ENCODE measurements at regions not wholly inside any gene's neighbourhood (a gene's known extent, or its start where the extent isn't known, plus 50 kb on each side); places are given as distances from the start of the nearest gene placed in this dataset.
"Not testable (repeated sequence)": the region's sequence is repeated elsewhere in the genome, so short reads cannot be mapped to it uniquely, and the experiment has no call there.

DNA sequence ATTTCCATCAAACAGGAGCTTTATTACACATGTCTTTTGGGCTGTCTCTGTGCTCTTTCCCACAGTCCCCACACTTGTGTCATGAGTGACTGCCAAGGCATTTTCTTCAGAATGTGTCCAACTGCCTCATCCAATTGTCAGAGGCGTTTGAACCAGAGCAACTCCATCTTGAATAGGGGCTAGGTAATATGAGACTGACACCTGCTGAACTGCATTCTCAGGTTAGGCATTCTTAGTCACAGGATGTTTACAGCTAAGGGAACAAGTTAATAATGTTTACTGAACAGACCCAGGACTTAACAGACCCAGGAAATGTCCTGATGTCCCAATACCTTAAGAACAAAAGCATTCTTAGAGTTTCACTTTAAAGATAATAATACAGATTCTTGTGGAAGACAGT lies 595.5 kb downstream of the REEP3 start:
- DNase-seq, result no peak

DNA sequence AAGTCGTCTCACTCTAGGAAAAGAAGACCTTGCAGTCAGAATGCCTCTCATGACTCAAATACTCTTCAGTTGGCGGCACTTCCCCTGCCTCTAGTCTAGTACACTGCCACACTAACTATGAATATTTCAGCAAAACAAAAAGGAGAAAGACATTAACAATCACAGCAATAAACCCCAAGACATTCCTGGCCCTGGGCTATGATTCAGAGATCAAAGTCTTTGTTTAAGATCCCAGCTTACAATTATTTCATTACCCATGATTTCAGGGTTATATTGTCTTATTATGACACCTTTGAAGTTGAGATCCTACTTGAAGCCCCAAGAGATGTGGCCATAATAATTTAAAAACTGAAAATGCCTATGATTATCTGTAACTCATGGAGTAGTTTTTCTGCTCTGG lies 597.5 kb downstream of the REEP3 start:
- no peak for DNase-seq

DNA sequence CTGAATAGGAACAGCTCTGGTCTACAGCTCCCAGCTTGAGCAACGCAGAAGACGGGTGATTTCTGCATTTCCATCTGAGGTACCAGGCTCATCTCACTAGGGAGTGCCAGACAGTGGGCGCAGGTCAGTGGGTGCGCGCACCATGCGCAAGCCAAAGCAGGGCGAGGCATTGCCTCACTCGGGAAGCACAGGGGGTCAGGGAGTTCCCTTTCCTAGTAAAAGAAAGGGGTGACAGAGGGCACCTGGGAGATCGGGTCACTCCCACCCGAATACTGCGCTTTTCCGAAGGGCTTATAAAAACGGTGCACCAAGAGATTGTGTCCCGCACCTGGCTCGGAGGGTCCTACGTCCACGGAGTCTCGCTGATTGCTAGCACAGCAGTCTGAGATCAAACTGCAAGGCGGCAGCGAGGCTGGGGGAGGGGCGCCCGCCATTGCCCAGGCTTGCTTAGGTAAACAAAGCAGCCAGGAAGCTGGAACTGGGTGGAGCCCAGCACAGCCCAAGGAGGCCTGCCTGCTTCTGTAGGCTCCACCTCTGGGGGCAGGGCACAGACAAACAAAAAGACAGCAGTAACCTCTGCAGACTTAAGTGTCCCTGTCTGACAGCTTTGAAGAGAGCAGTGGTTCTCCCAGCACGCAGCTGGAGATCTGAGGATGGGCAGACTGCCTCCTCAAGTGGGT lies 599.2 kb downstream of the REEP3 start:
- DNase-seq, result not testable (repeated sequence)

DNA sequence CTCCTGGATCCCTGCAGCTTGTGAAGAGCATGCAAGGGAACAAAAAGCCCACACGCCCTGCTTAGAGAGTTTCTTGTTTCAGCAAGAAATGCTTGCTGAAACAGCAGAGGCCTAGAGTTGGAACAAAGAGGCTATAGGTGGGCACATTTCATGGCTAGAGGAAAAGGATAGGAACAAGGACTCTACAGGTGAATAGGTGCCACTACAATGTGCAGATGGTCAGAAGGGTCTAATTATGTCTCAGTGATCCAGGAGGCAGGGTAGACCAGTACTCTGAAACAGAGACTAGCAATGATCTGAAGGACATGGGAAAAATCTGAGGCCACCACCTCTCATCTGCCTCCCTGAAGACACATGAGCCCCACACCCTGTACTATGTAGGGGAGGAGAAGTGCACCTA lies 609.0 kb downstream of the REEP3 start:
- no peak for DNase-seq

DNA sequence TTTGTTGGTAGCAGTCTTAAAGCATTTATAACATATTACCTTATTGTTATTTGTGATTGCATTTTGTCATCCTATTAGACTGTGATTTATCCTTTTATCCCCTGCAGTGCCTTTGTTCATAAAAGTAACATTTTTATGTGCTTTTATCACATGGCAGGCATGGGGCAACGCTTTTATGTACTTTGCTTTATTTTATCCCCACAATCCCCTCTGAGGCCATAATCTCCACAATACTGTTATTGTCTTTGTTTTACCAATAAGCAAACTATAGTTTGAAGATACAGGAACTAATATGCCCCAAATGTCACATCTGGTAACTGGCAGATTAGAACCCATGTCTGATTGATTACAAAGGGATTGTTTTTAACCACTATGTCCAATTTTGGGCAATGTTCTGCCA lies 613.5 kb downstream of the REEP3 start:
- DNase-seq, result no peak

DNA sequence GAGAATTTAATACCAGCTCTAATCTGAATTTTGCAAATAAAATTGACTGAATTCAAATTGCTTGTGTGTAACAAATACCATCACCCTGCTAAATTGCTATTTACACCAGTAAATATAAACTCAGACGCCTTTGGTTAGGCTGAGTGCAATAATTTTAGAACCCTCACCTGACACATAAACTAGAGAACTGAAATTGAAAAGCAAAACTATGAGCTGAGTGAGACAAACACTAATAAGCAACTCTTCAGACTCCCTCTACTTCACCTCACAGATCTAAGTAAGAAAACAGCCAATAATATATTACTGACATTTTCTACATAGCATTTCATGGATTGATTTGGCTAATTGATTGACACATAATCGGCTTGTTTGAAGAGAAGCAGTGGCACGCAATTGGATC lies 621.2 kb downstream of the REEP3 start:
- DNase-seq, result no peak

DNA sequence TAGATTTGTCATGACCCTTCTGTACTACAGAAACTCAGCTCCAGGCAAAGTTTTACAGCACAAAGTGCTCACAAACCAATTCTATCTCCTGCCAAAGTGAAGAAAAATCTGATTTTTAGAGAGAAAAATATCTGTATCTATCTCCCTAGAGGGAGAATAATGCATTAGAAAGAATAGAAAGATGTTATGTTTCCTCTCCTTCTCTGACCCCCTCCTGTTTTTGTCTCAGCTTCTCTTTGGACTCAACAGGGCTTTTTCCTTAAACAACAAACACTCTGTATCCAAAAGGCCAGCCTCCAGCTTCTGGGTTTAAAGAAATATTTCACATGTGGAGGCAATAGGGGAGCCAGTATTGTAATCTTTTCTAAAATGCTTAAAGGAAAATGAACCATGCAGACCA lies 627.4 kb downstream of the REEP3 start:
- no peak for DNase-seq

DNA sequence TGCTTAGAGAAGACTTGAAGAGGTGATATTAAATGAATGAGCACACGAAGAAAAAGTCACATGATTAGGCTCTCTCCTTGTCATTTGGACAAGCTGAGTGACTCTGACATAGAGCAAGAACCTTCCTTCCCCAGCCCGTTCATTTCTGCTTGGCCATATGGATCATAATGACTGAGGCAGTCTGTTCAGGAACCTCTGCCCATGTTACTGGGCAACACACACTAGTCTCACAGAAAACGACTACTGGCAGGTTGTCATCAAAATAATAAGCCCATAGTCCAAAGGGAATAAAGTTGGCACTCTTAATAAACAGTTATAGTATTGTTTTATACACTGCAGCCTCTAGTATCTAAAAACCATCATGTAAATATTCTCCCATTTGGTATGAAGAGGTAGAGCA lies 635.0 kb downstream of the REEP3 start:
- DNase-seq, result no peak

DNA sequence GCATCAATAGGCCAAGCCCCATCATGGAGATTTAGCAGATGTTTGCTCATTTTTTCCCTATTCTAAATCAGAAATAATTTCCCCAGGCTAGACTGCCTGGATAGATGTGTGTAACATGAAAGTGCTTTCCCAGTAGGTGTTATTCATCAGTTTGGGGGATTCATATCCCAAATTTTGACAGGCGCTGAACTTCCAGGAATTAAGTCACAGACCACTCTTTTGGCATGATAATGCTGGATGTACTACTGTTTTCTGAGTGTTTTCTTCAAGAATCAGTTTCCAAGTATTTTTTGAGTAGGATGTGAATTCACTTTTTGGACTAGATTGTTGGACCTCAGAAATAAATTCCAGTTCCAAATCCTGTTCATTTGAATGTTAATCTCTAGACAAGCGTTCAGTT lies 637.4 kb downstream of the REEP3 start:
- DNase-seq, result no peak

DNA sequence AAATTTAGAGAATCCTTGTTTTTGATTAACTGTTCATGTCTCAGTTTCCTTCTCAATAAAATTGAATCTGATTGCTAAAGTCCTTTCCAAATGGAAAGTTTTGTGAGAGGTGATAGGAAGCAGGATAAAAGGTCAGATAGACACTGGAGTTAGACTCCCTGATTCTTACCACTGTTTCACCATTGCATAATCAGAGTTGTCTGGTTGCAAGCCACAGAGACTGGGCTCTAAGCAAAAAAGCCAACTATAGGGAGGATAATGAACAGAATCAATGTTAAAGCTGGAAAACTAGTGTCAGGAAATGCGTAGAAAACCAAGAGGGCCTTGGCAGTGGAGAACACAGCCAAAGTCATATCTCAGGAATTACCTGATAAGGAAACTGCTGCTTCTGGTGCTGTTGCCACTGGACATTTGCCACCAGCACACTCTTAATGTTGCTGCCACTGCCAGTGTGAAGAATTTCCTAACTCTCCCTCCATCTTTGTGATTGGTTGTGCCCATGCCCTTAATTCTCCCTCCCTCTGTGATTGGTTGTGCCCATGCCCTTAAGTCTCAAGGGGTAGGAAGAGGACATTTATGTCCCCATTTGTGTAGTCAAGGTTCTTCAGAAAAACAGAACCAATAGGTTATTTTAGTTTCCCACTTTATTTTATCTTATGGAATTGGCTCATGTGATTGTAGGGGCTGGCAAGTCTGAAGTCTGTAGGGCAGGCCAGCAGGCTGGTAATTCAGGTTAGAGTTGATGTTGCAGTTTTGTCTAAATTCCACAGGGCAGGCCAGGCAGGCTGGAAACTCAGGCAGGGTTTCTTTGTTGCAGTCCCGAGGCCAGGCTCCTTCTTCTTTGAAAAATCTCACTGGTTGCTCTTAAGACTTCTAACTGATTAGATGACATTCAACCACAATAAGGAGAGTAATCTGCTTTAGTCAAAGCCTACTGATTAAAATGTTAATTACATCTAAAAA lies 639.0 kb downstream of the REEP3 start:
- DNase-seq, result no peak

DNA sequence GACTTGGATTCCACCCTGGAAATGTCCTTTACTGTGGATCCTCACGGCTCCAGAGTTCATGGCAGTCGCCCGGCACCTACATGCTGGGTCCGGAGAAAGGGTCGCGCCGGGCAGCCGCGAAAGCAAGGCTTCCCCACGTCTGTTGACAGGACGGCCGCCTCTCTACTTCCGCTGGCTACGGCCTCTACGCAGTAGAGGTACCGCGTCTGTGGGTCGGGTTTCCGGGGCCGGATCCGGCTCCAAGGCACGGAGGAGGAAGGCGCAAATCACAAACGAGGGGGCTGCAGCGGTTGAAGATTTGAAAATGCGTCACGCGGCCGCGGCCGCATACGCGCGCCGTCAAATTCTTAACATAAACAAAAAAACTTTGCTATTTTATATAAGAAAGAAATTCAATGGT lies 649.6 kb downstream of the REEP3 start:
- no peak for DNase-seq

DNA sequence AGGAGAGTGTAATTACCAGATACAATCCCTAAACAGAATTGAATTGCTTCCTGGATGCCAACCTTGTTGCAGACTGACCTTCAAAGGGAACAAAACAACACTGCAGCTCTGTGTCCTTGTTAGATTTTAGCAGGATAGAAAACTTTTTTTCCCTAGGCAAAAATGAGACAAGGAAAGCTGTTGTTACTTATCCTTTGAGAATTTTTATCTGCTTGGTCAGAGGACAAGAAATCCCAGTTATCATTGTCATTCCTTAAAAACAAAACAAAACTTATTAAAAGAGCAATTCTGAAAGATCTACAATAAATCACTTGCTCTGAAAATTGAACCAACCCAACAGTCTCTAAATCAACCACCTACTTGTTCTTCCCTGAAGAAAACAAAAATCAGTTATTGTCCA lies 652.6 kb downstream of the REEP3 start:
- DNase-seq, result no peak

DNA sequence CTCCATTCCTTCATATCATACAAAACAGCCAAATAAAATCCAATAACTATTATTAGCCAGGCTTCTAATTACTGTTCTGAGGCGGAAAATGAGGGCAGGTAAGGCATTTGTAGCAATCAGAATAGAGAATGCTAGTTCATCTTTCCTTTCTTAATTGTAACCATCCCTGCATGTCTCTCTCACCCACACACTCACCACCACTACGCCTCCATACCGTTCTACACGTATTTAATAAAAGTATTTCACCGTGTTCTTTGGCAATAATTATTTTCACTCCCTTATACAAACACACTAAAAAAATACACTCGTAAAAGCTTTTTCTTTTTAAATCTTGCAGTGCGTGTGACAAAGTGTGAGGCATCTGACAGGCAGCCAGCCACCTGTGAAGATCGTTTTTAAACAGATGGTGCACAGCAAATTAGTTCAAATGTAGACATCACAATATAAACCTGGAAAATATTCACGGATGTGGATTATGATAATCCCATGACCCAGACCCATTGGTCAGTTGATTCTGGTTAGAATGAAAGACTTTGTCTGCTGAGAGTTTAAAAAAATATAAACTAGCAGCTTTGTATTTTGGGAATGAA lies 653.6 kb downstream of the REEP3 start:
- DNase-seq, result no peak

DNA sequence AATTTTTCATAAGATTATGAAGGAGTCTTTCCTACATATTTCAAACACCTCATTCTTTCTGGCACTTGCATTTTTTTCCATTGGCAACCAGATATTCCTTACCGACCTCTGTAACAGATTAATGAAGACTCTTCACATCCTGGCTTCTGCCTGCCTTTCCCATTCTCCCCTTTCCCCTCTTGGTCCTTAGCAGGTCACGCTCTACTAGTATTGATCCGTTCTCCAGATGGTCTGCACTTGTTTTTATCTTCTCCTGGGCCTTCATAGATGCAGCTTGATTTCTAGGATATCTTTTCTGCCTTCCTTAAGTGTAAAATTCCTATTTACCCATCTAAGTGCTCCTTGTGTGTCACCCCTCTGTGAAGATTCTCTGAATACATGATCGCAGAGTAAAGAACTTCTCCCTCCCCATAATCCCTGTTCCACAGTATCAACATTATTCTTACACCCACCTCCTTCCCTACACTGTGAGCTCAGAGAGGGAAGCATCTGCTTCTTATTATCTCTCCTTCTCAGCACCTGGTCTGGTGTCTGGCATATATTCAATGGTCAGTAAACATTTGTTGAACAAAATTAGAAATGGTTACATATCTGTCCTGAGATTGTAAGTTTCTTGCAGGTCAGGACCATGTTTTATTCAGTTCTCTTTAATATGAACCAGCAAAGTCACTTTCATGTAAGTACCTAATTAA lies 654.2 kb downstream of the REEP3 start:
- DNase-seq, result no peak

DNA sequence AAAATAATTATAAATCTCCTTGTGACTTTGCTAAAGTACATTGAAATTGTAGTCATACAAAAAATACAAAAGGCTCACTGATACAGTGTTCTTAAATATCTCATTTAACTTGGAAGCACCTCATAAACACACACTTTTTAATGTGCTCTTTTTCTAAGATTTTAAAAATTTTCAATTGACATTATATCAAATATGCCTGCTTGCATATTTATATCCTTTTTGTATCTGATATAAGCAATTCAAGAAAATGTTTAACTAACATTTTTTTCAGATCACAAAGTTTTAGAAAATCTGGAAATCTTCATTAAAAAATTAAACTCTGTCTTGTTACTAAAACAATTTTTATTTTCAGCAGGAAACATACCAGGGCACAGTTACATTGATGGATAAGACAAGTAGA lies 661.5 kb downstream of the REEP3 start:
- DNase-seq, result no peak

DNA sequence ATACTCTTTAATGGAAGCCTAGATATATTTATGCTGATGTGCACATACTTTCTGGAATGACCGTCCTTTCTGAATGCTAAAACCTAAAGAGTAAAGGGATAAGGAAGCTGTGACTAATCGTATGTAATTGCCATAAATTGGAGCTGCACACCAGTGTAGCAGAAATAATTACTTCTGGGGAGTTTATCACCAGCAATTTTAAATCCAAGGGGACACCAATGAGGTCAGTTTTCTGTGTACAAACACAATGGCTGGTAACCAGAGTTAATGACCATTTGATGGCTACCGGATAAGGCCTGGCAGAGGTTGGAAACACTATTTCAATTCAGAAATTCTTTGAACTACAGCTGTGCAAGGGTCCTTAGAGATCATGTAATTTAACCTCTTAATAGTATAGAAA lies 670.1 kb downstream of the REEP3 start:
- no peak for DNase-seq

DNA sequence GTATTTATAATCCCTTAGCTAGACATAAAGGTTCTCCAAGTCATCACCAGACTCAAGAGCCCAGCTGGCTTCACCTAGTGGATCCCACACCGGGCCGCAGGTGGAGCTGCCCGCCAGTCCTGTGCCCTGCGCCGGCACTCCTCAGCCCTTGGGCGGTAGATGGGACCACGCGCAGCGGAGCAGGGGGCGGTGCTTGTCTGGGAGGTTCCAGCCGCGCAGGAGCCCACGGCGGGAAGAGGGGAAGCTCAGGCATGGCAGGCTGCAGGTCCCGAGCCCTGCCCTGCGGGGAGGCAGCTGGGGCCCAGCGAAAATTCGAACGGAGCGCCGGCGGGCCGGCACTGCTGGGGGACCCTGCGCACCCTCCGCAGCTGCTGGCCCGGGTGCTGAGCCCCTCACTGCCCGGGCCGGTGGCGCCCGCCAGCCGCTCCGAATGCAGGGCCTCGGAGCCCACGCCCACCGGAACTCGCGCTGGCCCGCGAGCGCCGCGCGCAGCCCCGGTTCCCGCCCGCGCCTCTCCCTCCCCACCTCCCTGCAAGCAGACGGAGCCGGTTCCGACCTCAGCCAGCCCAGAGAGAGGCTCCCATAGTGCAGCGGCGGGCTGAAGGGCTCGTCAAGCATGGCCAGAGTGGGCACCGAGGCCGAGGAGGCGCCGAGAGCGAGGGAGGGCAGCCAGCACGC lies 675.6 kb downstream of the REEP3 start:
- DNase-seq, result no peak

DNA sequence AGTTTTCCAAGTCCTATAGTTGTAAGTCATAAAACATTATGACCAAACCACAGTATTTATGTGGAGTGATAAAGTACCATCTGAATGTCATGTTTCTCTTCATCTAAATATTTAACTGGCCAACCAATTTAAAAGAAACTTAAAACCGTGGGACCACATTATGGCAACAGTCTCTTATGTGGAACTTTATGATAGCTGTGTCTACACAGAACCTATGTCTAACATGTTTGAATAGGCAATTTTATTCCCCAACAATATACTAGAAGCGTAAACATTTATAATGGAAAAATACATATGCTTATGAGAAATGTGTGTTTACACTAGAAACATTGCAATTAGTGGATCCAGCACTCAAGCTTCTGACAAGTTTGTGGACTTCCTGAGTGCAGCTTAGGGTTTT lies 680.7 kb downstream of the REEP3 start:
- DNase-seq, result no peak

DNA sequence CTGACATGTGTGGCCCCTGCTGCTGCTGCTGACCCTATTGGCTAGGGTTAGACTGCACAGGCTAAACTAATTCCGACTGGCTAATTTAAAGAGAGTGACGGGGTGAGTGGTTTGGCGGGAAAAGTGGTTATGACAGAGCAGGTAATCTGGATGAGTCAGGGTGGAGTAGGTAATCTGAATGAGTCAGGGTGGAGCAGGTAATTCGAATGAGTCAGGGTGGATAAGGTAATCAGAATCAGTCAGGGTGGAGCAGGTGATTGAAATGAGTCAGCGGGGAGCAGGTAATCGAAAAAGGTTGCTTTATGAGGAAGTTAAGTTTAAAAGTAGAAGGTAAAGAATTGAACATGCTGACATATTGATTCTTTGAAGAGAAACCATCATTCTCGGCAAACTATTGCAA lies 683.3 kb downstream of the REEP3 start:
- DNase-seq, result not testable (repeated sequence)

DNA sequence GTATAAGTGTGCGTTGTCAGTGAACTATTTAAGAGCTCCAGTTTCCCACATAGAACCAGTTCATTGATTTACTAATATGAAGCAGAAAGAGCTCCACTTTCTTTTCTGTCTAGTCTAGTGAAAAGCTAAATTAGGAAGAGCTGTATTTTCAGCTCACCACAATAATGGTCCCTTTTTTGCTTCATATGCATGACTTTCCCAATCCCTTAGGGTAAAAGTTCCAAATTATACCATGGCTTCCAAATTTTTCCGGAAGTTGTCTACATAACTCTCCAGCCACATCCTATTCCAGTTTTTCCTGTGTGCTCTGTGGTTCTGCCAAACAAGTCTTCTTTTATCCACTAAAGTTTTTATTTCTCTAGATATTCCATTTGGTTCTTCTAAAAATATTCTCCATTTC lies 685.2 kb downstream of the REEP3 start:
- no peak for DNase-seq

DNA sequence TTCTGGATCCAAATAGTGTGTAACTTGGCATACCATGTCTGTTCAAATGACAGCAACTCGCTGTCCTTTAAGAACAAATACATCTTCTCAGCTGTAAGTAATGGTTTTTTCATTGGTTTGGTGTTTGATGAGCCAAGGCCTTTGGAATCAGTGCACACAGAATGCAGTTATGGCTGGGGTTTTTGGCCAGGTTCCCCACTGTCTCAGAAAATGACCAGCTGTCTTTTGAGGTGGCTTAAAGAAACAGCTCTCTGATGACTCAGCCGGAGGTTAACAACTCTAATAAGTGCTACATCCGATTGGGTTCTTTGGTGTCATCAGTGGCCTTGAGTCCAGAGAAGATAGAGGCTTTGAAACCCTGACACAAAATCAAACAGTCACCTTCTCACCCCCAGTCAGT lies 688.4 kb downstream of the REEP3 start:
- DNase-seq, result no peak

DNA sequence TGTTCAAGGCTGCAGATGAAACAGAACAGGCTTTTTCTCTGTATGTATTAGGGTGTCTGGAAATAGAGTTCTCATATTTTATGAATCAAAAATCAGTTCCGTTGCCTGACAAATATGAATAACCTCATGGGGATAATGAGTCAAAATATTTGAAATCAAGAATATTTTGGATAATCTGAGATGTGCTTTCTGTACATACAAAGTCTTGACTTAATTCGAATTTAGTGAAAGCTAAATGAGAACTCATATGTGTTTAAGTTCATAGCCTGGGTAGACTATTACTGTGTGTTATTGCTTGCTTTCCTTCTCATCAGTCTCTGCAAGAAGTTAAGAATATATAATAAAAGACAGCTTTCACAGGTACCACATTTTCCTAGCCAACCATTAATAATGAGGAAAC lies 689.0 kb downstream of the REEP3 start:
- DNase-seq, result no peak

All from right kidney (tissue), 1 donor.